MM.1S (cell line): ENCODE measurements at regions not wholly inside any gene's neighbourhood (a gene's known extent, or its start where the extent isn't known, plus 50 kb on each side); places are given as distances from the start of the nearest gene placed in this dataset.

Experiments used
- DNase-seq: peaks from one replicate; pipeline ENCODE4 v3.0.0-alpha.2; 2015
- H2AFZ ChIP-seq: fragments of 300-600 bp; sonication (generic); 2 replicates; pipeline ENCODE4 v1.6.0; 2016; ENCODE audit warnings: antibody characterized with exemption, low read length
- H3F3A ChIP-seq: fragments of 300-600 bp; sonication (generic); 2 replicates; pipeline ENCODE4 v1.6.1; 2016; ENCODE audit warnings: mild to moderate bottlenecking, antibody characterized with exemption, low read length, moderate library complexity, mixed read lengths; ENCODE audit not compliant: insufficient read depth
- H3K27ac ChIP-seq: fragments of 300-600 bp; sonication (generic); 2 replicates; pipeline ENCODE4 v1.5.1; 2016; ENCODE audit warnings: mild to moderate bottlenecking, low read length
- H3K27me3 ChIP-seq: fragments of 300-600 bp; sonication (generic); replicated peaks from 2 replicates; pipeline ENCODE4 v1.6.0; 2016; ENCODE audit warnings: low read length; ENCODE audit not compliant: insufficient read depth
- H3K36me3 ChIP-seq: fragments of 300-600 bp; sonication (generic); replicated peaks from 2 replicates; pipeline ENCODE4 v1.6.1; 2016; ENCODE audit warnings: mild to moderate bottlenecking, low read length, mixed read lengths; ENCODE audit not compliant: insufficient read depth
- H3K4me1 ChIP-seq: fragments of 300-600 bp; sonication (generic); 2 replicates; pipeline ENCODE4 v1.6.1; 2016; ENCODE audit warnings: low read length, mixed read lengths
- H3K4me2 ChIP-seq: fragments of 300-600 bp; sonication (generic); 2 replicates; pipeline ENCODE4 v1.6.0; 2016; ENCODE audit warnings: low read depth, low read length
- H3K4me3 ChIP-seq: fragments of 300-600 bp; sonication (generic); 2 replicates; pipeline ENCODE4 v1.5.1; 2016; ENCODE audit warnings: low read length, mixed read lengths
- H3K79me2 ChIP-seq: fragments of 300-600 bp; sonication (generic); 2 replicates; pipeline ENCODE4 v1.6.1; 2016; ENCODE audit warnings: mixed run types, low read length, mixed read lengths
- H3K9ac ChIP-seq: fragments of 300-600 bp; sonication (generic); 2 replicates; pipeline ENCODE4 v1.6.1; 2016; ENCODE audit warnings: low read length, mixed read lengths
- H3K9me2 ChIP-seq: fragments of 300-600 bp; sonication (generic); replicated peaks from 2 replicates; pipeline ENCODE4 v1.6.1; 2016; ENCODE audit warnings: mild to moderate bottlenecking, low read length, mixed read lengths; ENCODE audit not compliant: insufficient read depth
- H3K9me3 ChIP-seq: fragments of 300-600 bp; sonication (generic); replicated peaks from 2 replicates; pipeline ENCODE4 v1.6.1; 2016; ENCODE audit warnings: mild to moderate bottlenecking, low read length, mixed read lengths; ENCODE audit not compliant: insufficient read depth
- H4K20me1 ChIP-seq: fragments of 300-600 bp; sonication (generic); 2 replicates; pipeline ENCODE4 v1.6.1; 2016; ENCODE audit warnings: mild to moderate bottlenecking, low read length, moderate library complexity, mixed read lengths; ENCODE audit not compliant: insufficient read depth
- CTCF ChIP-seq: fragments of 300-600 bp; sonication (generic); IDR thresholded peaks from 2 replicates; pipeline ENCODE4 v1.5.1; 2016; ENCODE audit warnings: antibody characterized with exemption, low read length, mixed read lengths
- EZH2 ChIP-seq: fragments of 300-600 bp; sonication (generic); optimal IDR thresholded peaks from 2 replicates; pipeline ENCODE3; 2017; ENCODE audit warnings: low read depth, mild to moderate bottlenecking, antibody characterized with exemption, low read length, mixed read lengths
- EZH2phosphoT487 ChIP-seq: fragments of 300-600 bp; sonication (generic); IDR thresholded peaks from 2 replicates; pipeline ENCODE4 v1.6.1; 2018; ENCODE audit warnings: antibody characterized with exemption, low read length

- Histone ChIP-seq H3K9ac (no peak overlapping the region), H3K4me1 (no peaks in the 10 kb centered on the region), H3K9me3 (no peaks in the 10 kb centered on the region), H2AFZ (no peak overlapping the region), H4K20me1 (no peaks in the 10 kb centered on the region), H3K9me2 (no peaks in the 10 kb centered on the region), H3K4me3 (no peak overlapping the region), H3F3A (no peaks in the 10 kb centered on the region), H3K4me2 (no peak overlapping the region), H3K36me3 (no peaks in the 10 kb centered on the region), H3K27ac (no peak overlapping the region), H3K79me2 (no peaks in the 10 kb centered on the region), H3K27me3 (no peaks in the 10 kb centered on the region)
- TF ChIP-seq EZH2phosphoT487 = no peak
- no peak for TF ChIP-seq EZH2
- TF ChIP-seq CTCF = no peak
- no peak for DNase-seq
Observed at GRCh38 chr11:36775130-36775529, 177.1 kb upstream of the RAG2 start.

DNA sequence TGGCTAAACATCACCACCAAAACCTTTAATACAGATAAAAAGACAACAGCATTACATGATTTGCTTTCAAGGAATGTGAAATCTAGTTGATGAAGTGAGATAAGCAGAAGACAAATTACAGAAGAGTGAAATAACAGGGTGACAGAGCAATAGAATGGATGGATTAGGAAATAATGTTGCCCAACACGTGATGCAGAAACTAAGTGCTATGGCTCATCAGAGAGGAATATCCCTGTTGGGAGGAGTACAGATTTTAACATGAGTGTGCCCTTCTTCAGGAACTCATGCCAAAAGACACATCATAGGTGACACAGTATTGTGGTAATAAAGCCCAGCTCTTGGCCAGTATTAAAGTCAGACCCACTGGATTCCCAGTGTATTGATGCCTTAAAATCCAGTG is 176.6 kb upstream of the RAG2 start:
- Histone ChIP-seq H3K4me1 (no peaks in the 10 kb centered on the region), H3K27ac (no peak overlapping the region), H2AFZ (no peak overlapping the region), H3K9me2 (no peaks in the 10 kb centered on the region), H3K9ac (no peak overlapping the region), H3F3A (no peaks in the 10 kb centered on the region), H3K27me3 (no peaks in the 10 kb centered on the region), H3K9me3 (no peaks in the 10 kb centered on the region), H3K36me3 (no peaks in the 10 kb centered on the region), H4K20me1 (no peaks in the 10 kb centered on the region), H3K79me2 (no peaks in the 10 kb centered on the region), H3K4me2 (no peak overlapping the region), H3K4me3 (no peak overlapping the region)
- no peak for DNase-seq
- TF ChIP-seq EZH2 = no peak
- no peak for TF ChIP-seq EZH2phosphoT487
- TF ChIP-seq CTCF = no peak

DNA sequence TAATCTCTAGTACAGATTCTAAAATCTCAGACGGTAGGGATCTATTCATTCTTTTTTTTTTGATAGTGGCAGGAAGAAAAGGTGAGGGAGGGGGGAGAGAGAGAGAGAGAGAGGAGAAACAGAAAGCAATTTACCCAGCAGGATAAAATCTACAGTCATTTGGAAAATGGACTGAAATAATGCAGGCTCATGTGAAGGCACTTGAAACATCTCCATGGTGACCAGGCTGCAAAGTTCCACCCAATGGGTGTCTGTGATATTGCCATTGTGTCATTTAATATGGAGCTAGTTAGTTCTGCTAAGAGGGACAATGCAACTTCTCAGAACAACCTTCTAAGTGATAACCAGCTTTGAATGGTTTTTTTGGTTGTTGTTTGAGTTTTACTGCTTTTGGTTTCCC is 165.2 kb upstream of the RAG2 start:
- H3K27me3 ChIP-seq = no peaks in the 10 kb centered on the region
- no peaks in the 10 kb centered on the region for H3K4me1 ChIP-seq
- no peak overlapping the region; the same call in 1 of the 2 replicates for H3K4me3 ChIP-seq
- no peaks in the 10 kb centered on the region for H3K9me3 ChIP-seq
- peak overlapping the region; percentile 46 for H3K4me2 ChIP-seq
- no peak overlapping the region for H3K27ac ChIP-seq
- no peaks in the 10 kb centered on the region for H3K36me3 ChIP-seq
- peak; percentile 35 for DNase-seq
- no peaks in the 10 kb centered on the region for H3F3A ChIP-seq
- no peaks in the 10 kb centered on the region for H3K9me2 ChIP-seq
- TF ChIP-seq CTCF (no peak), EZH2 (no peak), EZH2phosphoT487 (no peak)
- H3K9ac ChIP-seq = no peak overlapping the region
- H2AFZ ChIP-seq = peak overlapping the region; percentile 55
- no peaks in the 10 kb centered on the region for H3K79me2 ChIP-seq
- H4K20me1 ChIP-seq = no peaks in the 10 kb centered on the region

DNA sequence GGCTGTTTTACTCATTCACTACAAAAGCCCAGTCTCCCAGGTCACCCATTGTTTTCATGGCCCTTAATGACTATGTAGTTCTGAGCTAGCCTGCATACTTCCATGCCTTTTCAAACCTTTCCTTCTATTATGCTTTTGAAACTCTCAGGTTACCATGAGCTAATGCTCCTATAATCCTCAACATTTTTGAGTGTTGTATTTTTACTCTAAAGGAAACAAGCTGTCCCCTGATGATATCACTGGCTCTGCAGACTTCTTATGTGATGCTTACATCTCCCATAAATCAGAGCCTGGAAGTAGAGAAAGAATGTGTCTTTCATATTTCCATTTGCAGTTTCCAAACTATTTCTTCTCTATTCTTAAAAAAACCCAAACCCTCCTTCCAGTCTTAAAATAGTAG is 159.0 kb upstream of the RAG2 start:
- TF ChIP-seq EZH2 (no peak), EZH2phosphoT487 (no peak), CTCF (no peak)
- H3K27ac ChIP-seq = no peak overlapping the region
- no peak overlapping the region for H2AFZ ChIP-seq
- H3K9me2 ChIP-seq = no peaks in the 10 kb centered on the region
- H3K4me1 ChIP-seq = no peaks in the 10 kb centered on the region
- no peaks in the 10 kb centered on the region for H4K20me1 ChIP-seq
- no peaks in the 10 kb centered on the region for H3K9me3 ChIP-seq
- H3K9ac ChIP-seq = no peak overlapping the region
- no peak overlapping the region for H3K4me2 ChIP-seq
- H3K4me3 ChIP-seq = no peak overlapping the region
- H3K27me3 ChIP-seq = no peaks in the 10 kb centered on the region
- H3K36me3 ChIP-seq = no peaks in the 10 kb centered on the region
- H3K79me2 ChIP-seq = no peaks in the 10 kb centered on the region
- no peaks in the 10 kb centered on the region for H3F3A ChIP-seq
- DNase-seq = no peak
